GM23248 (cell line): ENCODE measurements at regions not wholly inside any gene's neighbourhood (a gene's known extent, or its start where the extent isn't known, plus 50 kb on each side); places are given as distances from the start of the nearest gene placed in this dataset.

Experiments
- DNase-seq: peaks from one replicate; pipeline ENCODE4 v3.0.0-alpha.2; 2015
- H2AFZ ChIP-seq: fragments of 200-600 bp; sonication (generic); 2 replicates; pipeline ENCODE4 v1.6.1; 2016; ENCODE audit warnings: antibody characterized with exemption
- H3F3A ChIP-seq: fragments of 200-600 bp; sonication (generic); 2 replicates; pipeline ENCODE4 v1.6.1; 2016; ENCODE audit warnings: mild to moderate bottlenecking, antibody characterized with exemption, mixed run types; ENCODE audit not compliant: insufficient read depth
- H3K27ac ChIP-seq: fragments of 200-600 bp; sonication (generic); 2 replicates; pipeline ENCODE4 v1.5.1; 2016; ENCODE audit warnings: mild to moderate bottlenecking
- H3K27me3 ChIP-seq: fragments of 200-600 bp; sonication (generic); replicated peaks from 2 replicates; pipeline ENCODE4 v1.6.1; 2016; ENCODE audit warnings: mild to moderate bottlenecking; ENCODE audit not compliant: insufficient read depth
- H3K36me3 ChIP-seq: fragments of 200-600 bp; sonication (generic); 2 replicates; pipeline ENCODE4 v1.6.1; 2016; ENCODE audit warnings: low read depth, mild to moderate bottlenecking
- H3K4me1 ChIP-seq: fragments of 200-600 bp; sonication (generic); 2 replicates; pipeline ENCODE4 v1.6.1; 2016; ENCODE audit warnings: mild to moderate bottlenecking; ENCODE audit not compliant: insufficient read depth
- H3K4me2 ChIP-seq: fragments of 200-600 bp; sonication (generic); one replicate; pipeline ENCODE4 v1.6.1; 2016; ENCODE audit warnings: mild to moderate bottlenecking; ENCODE audit not compliant: unreplicated experiment
- H3K4me3 ChIP-seq: fragments of 200-600 bp; sonication (generic); 2 replicates; pipeline ENCODE4 v1.5.1; 2016; ENCODE audit warnings: mild to moderate bottlenecking
- H3K79me2 ChIP-seq: fragments of 200-600 bp; sonication (generic); 2 replicates; pipeline ENCODE4 v1.6.1; 2016; ENCODE audit warnings: mild to moderate bottlenecking; ENCODE audit not compliant: insufficient read depth
- H3K9ac ChIP-seq: fragments of 200-600 bp; sonication (generic); 2 replicates; pipeline ENCODE4 v1.6.1; 2016; ENCODE audit warnings: mild to moderate bottlenecking
- H3K9me2 ChIP-seq: fragments of 200-600 bp; sonication (generic); 2 replicates; pipeline ENCODE4 v1.6.1; 2016; ENCODE audit warnings: mixed run types, mild to moderate bottlenecking, moderate library complexity; ENCODE audit not compliant: insufficient read depth
- H3K9me3 ChIP-seq: fragments of 200-600 bp; sonication (generic); one replicate; pipeline ENCODE4 v1.6.1; 2017; ENCODE audit warnings: low read depth
- H4K20me1 ChIP-seq: fragments of 200-600 bp; sonication (generic); 2 replicates; pipeline ENCODE4 v1.6.0; 2016; ENCODE audit not compliant: insufficient read depth
- EZH2 ChIP-seq: fragments of 200-600 bp; sonication (generic); IDR thresholded peaks from 2 replicates; pipeline ENCODE4 v1.6.1; 2018; ENCODE audit warnings: antibody characterized with exemption, mild to moderate bottlenecking; ENCODE audit not compliant: insufficient read depth, poor library complexity, severe bottlenecking
- EZH2phosphoT487 ChIP-seq: fragments of 200-600 bp; sonication (generic); IDR thresholded peaks from 2 replicates; pipeline ENCODE4 v1.6.1; 2018; ENCODE audit warnings: antibody characterized with exemption, moderate library complexity, mild to moderate bottlenecking, low read depth; ENCODE audit not compliant: insufficient read depth
- WGBS, 2 experiments: methylation state at CpG; one replicate each; pipeline ENCODE4 v1.1.6; 2015 to 2017; ENCODE audit warnings: low lambda C conversion rate in 2 of 2, low coverage in 1 of 2; ENCODE audit errors: missing lambda C conversion rate in 2 of 2; 5-methylcytosine and 5-hydroxymethylcytosine counted together
- in situ Hi-C: fragments of 300-500 bp; cut with MboI; formaldehyde crosslinking; loops from 2 replicates; pipeline ENCODE4 v1.15.0; 2020

GRCh38 chr11:134765565-134765964, 353.5 kb upstream of the B3GAT1 start:
- in situ Hi-C loops: no loop called here

GRCh38 chr11:134764966-134765365, 352.9 kb upstream of the B3GAT1 start:
- Histone ChIP-seq H3K79me2 (no peaks in the 10 kb centered on the region), H3K27me3 (no peaks in the 10 kb centered on the region), H3F3A (no peaks in the 10 kb centered on the region), H2AFZ (no peak overlapping the region), H3K36me3 (no peaks in the 10 kb centered on the region), H3K9me3 (no peaks in the 10 kb centered on the region), H3K4me2 (no peak overlapping the region), H3K27ac (no peak overlapping the region), H4K20me1 (no peaks in the 10 kb centered on the region), H3K9ac (no peak overlapping the region), H3K4me1 (no peaks in the 10 kb centered on the region), H3K9me2 (no peaks in the 10 kb centered on the region), H3K4me3 (no peak overlapping the region)
- in situ Hi-C loops: no loop called here
- no peak for DNase-seq
- no peak for TF ChIP-seq EZH2phosphoT487
- TF ChIP-seq EZH2: no peak
- 24 to 27% methylated on average over 4 of the region's 4 CpGs for WGBS, 2 experiments

More at GRCh38 chr11:134765565-134765964, 353.5 kb upstream of the B3GAT1 start:
- H3K4me3 ChIP-seq: no peak overlapping the region
- H3K27ac ChIP-seq: no peak overlapping the region
- H3K79me2 ChIP-seq: no peaks in the 10 kb centered on the region
- H3F3A ChIP-seq: no peaks in the 10 kb centered on the region
- TF ChIP-seq EZH2: no peak
- TF ChIP-seq EZH2phosphoT487: no peak
- H3K27me3 ChIP-seq: no peaks in the 10 kb centered on the region
- no peaks in the 10 kb centered on the region for H3K9me3 ChIP-seq
- no peaks in the 10 kb centered on the region for H4K20me1 ChIP-seq
- WGBS, 2 experiments: 4 to 9% methylated on average over 2 of the region's 2 CpGs
- no peaks in the 10 kb centered on the region for H3K9me2 ChIP-seq
- no peaks in the 10 kb centered on the region for H3K36me3 ChIP-seq
- no peak overlapping the region for H3K4me2 ChIP-seq
- no peaks in the 10 kb centered on the region for H3K4me1 ChIP-seq
- DNase-seq: no peak
- no peak overlapping the region for H2AFZ ChIP-seq
- no peak overlapping the region for H3K9ac ChIP-seq

- Histone ChIP-seq H3K36me3 (no peaks in the 10 kb centered on the region), H3K27me3 (no peaks in the 10 kb centered on the region), H3K9ac (no peak overlapping the region), H3K79me2 (no peaks in the 10 kb centered on the region), H3K4me2 (no peak overlapping the region), H3K9me3 (no peaks in the 10 kb centered on the region), H3K9me2 (no peaks in the 10 kb centered on the region), H4K20me1 (no peaks in the 10 kb centered on the region), H2AFZ (no peak overlapping the region), H3K4me3 (no peak overlapping the region), H3K27ac (no peak overlapping the region), H3F3A (no peaks in the 10 kb centered on the region), H3K4me1 (no peaks in the 10 kb centered on the region)
- TF ChIP-seq EZH2 (no peak), EZH2phosphoT487 (no peak)
- WGBS, 2 experiments: 8 to 11% methylated on average over 8 of the region's 8 CpGs
- DNase-seq: no peak
- in situ Hi-C loops: no loop called here
These were observed 352.3 kb upstream of the B3GAT1 start for GRCh38 chr11:134764367-134764766.

GRCh38 chr11:134763030-134763388, 351.0 kb upstream of the B3GAT1 start:
- Histone ChIP-seq H3K79me2 (no peaks in the 10 kb centered on the region), H3K27me3 (no peaks in the 10 kb centered on the region), H3K36me3 (no peaks in the 10 kb centered on the region), H3K4me2 (no peak overlapping the region), H3K9ac (no peak overlapping the region), H3K4me1 (no peaks in the 10 kb centered on the region), H3K9me2 (no peaks in the 10 kb centered on the region), H3F3A (no peaks in the 10 kb centered on the region), H3K4me3 (no peak overlapping the region), H3K27ac (no peak overlapping the region), H3K9me3 (no peaks in the 10 kb centered on the region), H2AFZ (no peak overlapping the region), H4K20me1 (no peaks in the 10 kb centered on the region)
- DNase-seq: no peak
- no peak for TF ChIP-seq EZH2
- TF ChIP-seq EZH2phosphoT487: no peak
- in situ Hi-C loops: no loop called here
- WGBS, 2 experiments: 58 to 70% methylated on average over 16 of the region's 16 CpGs
